ENCODE measurements at regions not wholly inside any gene's neighbourhood (a gene's known extent, or its start where the extent isn't known, plus 50 kb on each side); places are given as distances from the start of the nearest gene placed in this dataset.
A peak's percentile ranks its signal among the peaks of the same experiment; 100 is the strongest.

- H3K9me3 Mint-ChIP-seq, result no peaks in the 10 kb centered on the region
- H3K4me1 Mint-ChIP-seq, result peaks cover 55 to 69% (median 62%) of the 10 kb centered on the region in 3 donors
- H3K4me3 Mint-ChIP-seq, result peak overlapping the region; percentile 81 to 97 (median 96)
- peaks cover 10% of the 10 kb centered on the region for H3K36me3 Mint-ChIP-seq
- H3K27me3 Mint-ChIP-seq, result peaks cover 1% of the 10 kb centered on the region
- peak overlapping the region; percentile 82 to 99 (median 97) for H3K27ac Mint-ChIP-seq
These were observed 236.1 kb upstream of the PLEKHG7 start for GRCh38 chr12:92466391-92467305.

DNA sequence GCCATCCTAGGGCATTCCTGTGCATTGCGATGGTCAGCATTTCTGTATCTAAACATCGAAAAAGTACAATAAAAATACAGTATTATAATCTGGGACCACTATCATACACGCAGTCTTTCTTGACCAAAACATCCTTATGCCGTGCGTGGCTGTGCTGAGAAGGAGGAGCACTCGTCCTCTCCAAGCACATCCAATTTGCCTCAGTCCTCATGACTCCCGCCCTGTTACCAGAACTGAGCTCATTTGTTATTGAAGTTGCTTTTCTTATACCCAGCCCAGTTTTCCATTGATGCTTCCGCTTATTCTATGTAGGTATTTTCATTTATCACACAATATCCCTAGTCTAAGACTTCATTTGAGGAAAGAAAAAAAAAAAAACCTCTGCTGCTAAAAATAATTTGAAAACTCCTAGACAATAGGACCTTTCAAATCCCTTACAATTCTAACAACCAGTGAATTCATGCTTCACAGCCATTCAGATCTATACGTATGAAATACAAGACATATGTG lies 236.9 kb upstream of the PLEKHG7 start:
- H3K4me3 Mint-ChIP-seq, result peak overlapping the region; percentile 81 to 97 (median 96)
- H3K27me3 Mint-ChIP-seq, result peaks cover 1% of the 10 kb centered on the region
- peaks cover 57 to 68% (median 61%) of the 10 kb centered on the region in 3 donors for H3K4me1 Mint-ChIP-seq
- peaks cover 10% of the 10 kb centered on the region for H3K36me3 Mint-ChIP-seq
- no peaks in the 10 kb centered on the region for H3K9me3 Mint-ChIP-seq
- H3K27ac Mint-ChIP-seq, result peak overlapping the region; percentile 82 to 99 (median 97)

GRCh38 chr12:92464911-92465310 lies 237.9 kb upstream of the PLEKHG7 start:
- Mint-ChIP-seq H3K4me3 (peak overlapping the region; percentile 76 to 97 (median 82)), H3K27ac (peak overlapping the region; percentile 82 to 97 (median 95))

GRCh38 chr12:92463171-92463570 lies 239.6 kb upstream of the PLEKHG7 start:
- no peaks in the 10 kb centered on the region for H3K27me3 Mint-ChIP-seq
- H3K4me1 Mint-ChIP-seq, result peaks cover 58 to 64% (median 60%) of the 10 kb centered on the region in 3 donors
- H3K36me3 Mint-ChIP-seq, result no peaks in the 10 kb centered on the region
- H3K4me3 Mint-ChIP-seq, result peak overlapping the region in 3 of 4 donors; percentile 56 to 69 (median 60)
- H3K27ac Mint-ChIP-seq, result peak overlapping the region; percentile 53 to 91 (median 66)
- H3K9me3 Mint-ChIP-seq, result peaks cover 0 to 2% (median 0%) of the 10 kb centered on the region in 3 donors

More at GRCh38 chr12:92464911-92465310, 237.9 kb upstream of the PLEKHG7 start:
- Mint-ChIP-seq H3K27me3 (no peaks in the 10 kb centered on the region), H3K9me3 (no peaks in the 10 kb centered on the region), H3K4me1 (peaks cover 54 to 65% (median 62%) of the 10 kb centered on the region in 3 donors), H3K36me3 (peaks cover 5% of the 10 kb centered on the region)

DNA sequence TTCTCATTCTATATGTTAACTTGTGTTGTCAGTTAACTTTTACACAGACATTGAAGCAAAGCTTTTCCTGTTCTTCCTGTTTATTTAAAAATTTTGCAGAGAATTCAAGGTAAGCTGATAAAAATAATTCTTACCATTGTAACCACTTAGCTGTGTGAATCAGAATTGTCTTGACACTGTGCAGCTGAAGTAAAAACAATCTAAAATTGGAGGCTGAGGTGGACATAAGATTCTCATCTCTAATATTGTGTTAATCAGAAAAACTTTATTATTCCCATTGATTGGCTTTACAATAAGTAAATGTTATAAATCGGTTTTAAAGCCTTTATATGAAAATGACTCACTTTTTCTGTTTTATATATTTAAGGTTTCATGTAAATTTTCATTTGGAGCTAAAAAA lies 240.3 kb upstream of the PLEKHG7 start:
- Mint-ChIP-seq H3K27ac (peak overlapping the region; percentile 46 to 91 (median 53)), H3K4me3 (peak overlapping the region in 2 of 4 donors; percentile 10 to 34), H3K9me3 (peaks cover 0 to 2% (median 0%) of the 10 kb centered on the region in 3 donors)

GRCh38 chr12:92462049-92462448 lies 240.7 kb upstream of the PLEKHG7 start:
- H3K4me3 Mint-ChIP-seq, result peak overlapping the region in 2 of 4 donors; percentile 15 to 43

More for the DNA sequence above, 240.3 kb upstream of the PLEKHG7 start:
- Mint-ChIP-seq H3K4me1 (peaks cover 57 to 65% (median 65%) of the 10 kb centered on the region in 3 donors), H3K36me3 (no peaks in the 10 kb centered on the region), H3K27me3 (no peaks in the 10 kb centered on the region)

GRCh38 chr12:92459850-92460249 lies 242.9 kb upstream of the PLEKHG7 start:
- H3K4me1 Mint-ChIP-seq, result peaks cover 50 to 64% (median 52%) of the 10 kb centered on the region in 3 donors
- peaks cover 0 to 4% (median 0%) of the 10 kb centered on the region in 3 donors for H3K9me3 Mint-ChIP-seq
- peak overlapping the region in 1 of 3 donors; percentile 25 for H3K27ac Mint-ChIP-seq
- H3K27me3 Mint-ChIP-seq, result no peaks in the 10 kb centered on the region
- H3K36me3 Mint-ChIP-seq, result peaks cover 3% of the 10 kb centered on the region
- H3K4me3 Mint-ChIP-seq, result peak overlapping the region in 1 of 4 donors; percentile 31

More at GRCh38 chr12:92462049-92462448, 240.7 kb upstream of the PLEKHG7 start:
- Mint-ChIP-seq H3K9me3 (peaks cover 0 to 2% (median 0%) of the 10 kb centered on the region in 3 donors), H3K36me3 (no peaks in the 10 kb centered on the region), H3K4me1 (peaks cover 58 to 69% (median 65%) of the 10 kb centered on the region in 3 donors), H3K27me3 (no peaks in the 10 kb centered on the region), H3K27ac (peak overlapping the region; percentile 46 to 91 (median 53))

DNA sequence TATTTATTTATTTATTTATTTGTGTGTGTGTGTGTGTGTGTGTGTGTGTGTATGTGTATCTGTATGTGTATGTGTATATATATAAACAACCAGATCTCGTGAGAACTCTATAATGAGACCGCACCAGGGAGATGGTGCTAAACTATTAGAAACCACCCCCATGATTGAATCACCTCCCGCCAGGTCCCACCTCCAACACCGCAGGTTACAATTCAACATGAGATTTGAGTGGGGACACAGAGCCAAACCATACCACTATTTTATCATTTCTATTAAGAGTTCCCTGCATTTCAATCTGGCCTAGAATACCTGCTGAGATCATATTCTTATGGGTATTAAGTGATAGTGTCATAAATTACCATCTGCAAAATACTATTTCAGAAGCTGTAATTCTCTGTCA lies 243.8 kb upstream of the PLEKHG7 start:
- H3K4me1 Mint-ChIP-seq, result peaks cover 44 to 59% (median 45%) of the 10 kb centered on the region in 3 donors
- H3K4me3 Mint-ChIP-seq, result peak overlapping the region in 1 of 4 donors; percentile 60
- H3K36me3 Mint-ChIP-seq, result peaks cover 3% of the 10 kb centered on the region
- no peak overlapping the region for H3K27ac Mint-ChIP-seq
- H3K9me3 Mint-ChIP-seq, result peaks cover 0 to 4% (median 0%) of the 10 kb centered on the region in 3 donors
- no peaks in the 10 kb centered on the region for H3K27me3 Mint-ChIP-seq

DNA sequence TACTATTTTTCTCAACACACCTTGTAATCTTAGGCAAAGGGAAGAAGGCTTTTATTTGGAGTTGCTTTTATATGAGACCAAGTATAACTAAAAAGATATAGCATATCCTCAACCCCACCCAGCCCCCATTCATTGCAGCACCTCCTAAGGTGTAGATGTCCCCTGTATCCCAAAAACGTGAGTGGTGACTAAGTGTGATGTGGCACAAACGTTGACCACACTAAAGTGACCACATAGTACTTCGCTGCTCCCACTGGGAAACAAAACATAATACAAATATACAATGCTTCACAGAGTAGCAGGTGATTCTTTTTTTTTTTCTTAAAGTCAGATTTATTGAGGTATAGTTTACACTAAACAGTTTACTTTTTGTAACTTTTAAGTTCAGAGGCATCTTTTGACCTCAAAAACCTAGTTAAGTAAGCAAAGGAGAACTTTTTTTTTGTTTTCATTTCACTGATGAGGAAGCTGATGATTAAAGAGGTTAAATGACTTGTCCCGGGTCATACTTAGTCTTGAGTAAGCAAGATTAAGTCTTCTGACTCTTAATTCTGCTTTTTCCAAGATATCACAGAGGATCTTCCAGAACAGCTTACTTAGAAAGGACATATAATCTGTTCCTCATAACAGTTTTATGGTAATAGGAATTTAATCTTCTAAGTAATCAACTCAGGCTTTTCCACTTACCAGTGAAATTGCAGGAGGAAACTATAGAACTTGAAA lies 245.2 kb upstream of the PLEKHG7 start:
- no peaks in the 10 kb centered on the region for H3K27me3 Mint-ChIP-seq
- H3K4me3 Mint-ChIP-seq, result no peak overlapping the region
- H3K36me3 Mint-ChIP-seq, result peaks cover 3% of the 10 kb centered on the region
- peak overlapping the region in 2 of 3 donors; percentile 3 to 63 for H3K27ac Mint-ChIP-seq
- peaks cover 33 to 51% (median 34%) of the 10 kb centered on the region in 3 donors for H3K4me1 Mint-ChIP-seq
- H3K9me3 Mint-ChIP-seq, result peaks cover 0 to 4% (median 2%) of the 10 kb centered on the region in 3 donors

DNA sequence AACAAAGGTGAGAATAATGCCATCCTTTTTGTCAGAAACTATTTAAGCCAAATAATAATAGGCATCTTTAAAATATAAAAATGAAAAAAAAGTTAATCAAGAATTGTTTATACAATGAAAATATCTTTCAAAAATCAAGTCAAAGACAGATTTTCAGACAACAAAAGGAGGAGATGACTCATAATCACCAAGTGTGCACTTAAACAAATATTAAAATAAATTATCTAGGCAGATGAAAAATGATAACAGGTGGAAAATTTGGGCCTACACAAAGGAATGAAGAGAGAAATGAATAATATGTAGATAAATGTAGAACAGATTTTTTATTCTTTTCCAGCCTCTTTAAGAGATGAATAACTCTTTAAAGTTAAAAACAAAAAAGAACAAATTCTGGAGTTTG lies 250.0 kb upstream of the PLEKHG7 start:
- no peak overlapping the region for H3K4me3 Mint-ChIP-seq
- no peaks in the 10 kb centered on the region for H3K27me3 Mint-ChIP-seq
- peaks cover 0 to 12% (median 9%) of the 10 kb centered on the region in 3 donors for H3K9me3 Mint-ChIP-seq
- no peak overlapping the region for H3K27ac Mint-ChIP-seq
- peaks cover 7% of the 10 kb centered on the region for H3K36me3 Mint-ChIP-seq
- peaks cover 6 to 25% (median 11%) of the 10 kb centered on the region in 3 donors for H3K4me1 Mint-ChIP-seq

DNA sequence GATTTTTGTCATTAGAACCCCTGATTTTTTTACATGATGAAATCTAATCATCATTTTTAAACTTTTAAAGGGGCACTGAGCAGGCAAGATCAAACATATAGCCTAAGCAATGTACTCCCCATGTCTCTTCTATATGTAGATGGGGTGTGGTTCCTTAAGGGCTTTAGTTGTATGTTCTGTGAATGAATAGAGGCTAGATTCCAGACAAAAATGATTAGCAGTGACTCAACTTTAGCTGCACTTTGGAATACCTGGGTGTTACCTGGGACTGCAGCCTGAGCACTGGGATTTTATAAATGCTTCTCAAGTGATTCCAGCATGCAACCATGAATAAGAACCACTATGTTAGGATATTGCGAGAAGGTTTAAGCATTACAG lies 256.7 kb upstream of the PLEKHG7 start:
- H3K4me1 Mint-ChIP-seq, result peaks cover 49 to 65% (median 53%) of the 10 kb centered on the region in 3 donors
- H3K27ac Mint-ChIP-seq, result peak overlapping the region; percentile 98 to 99 (median 98)
- H3K36me3 Mint-ChIP-seq, result peaks cover 6% of the 10 kb centered on the region
- H3K9me3 Mint-ChIP-seq, result peaks cover 0 to 6% (median 1%) of the 10 kb centered on the region in 3 donors
- H3K27me3 Mint-ChIP-seq, result peaks cover 2% of the 10 kb centered on the region
- H3K4me3 Mint-ChIP-seq, result peak overlapping the region; percentile 71 to 90 (median 90)

DNA sequence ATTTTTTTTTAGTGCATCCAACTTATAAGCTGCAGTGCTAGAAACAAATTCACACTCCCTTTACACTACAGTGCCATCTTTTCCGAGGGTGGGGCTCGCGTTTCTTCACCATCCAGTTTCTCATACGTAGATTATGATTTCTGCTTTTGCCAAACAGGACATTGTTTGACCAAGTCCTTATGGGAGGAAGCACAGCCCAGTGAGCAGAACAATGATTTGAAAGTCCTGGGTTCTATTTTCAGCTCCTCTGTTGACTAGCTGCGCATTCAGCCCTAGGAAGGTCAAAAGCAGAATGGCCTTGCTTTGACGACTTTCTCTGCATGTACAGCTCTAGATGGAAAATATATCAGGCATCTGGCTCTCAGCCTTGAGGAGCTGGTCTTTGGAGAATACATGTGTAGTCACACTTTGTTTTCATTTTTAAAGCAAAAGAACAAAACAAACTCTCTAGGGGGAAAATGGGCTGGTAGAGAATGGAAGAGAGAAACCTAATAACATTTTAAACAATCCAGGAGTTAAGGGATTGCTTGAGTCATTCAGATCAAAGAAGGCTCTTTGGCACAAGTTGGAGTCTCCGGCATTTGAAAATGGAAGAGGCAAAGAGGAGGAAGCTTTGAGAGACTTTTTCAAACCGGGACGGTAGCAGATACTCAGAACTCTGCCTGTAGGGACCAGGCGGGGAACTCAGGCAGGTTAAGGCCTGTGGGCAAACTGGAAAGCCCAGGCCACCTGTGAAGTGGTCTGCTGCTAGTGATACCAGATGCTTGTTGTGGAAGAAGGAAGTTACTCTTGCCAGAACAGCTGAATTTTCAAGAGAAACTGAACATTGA lies 257.3 kb upstream of the PLEKHG7 start:
- Mint-ChIP-seq H3K4me3 (peak overlapping the region; percentile 71 to 90 (median 90)), H3K36me3 (peaks cover 9% of the 10 kb centered on the region), H3K27me3 (peaks cover 2% of the 10 kb centered on the region), H3K9me3 (peaks cover 0 to 4% (median 0%) of the 10 kb centered on the region in 3 donors), H3K4me1 (peaks cover 52 to 67% (median 55%) of the 10 kb centered on the region in 3 donors), H3K27ac (peak overlapping the region; percentile 98 to 99 (median 98))

GRCh38 chr12:92444763-92445162 lies 258.0 kb upstream of the PLEKHG7 start:
- Mint-ChIP-seq H3K27ac (peak overlapping the region; percentile 98 to 99 (median 98)), H3K36me3 (peaks cover 8% of the 10 kb centered on the region), H3K9me3 (peaks cover 0 to 3% (median 3%) of the 10 kb centered on the region in 3 donors), H3K4me3 (peak overlapping the region; percentile 71 to 90 (median 90)), H3K27me3 (peaks cover 2% of the 10 kb centered on the region), H3K4me1 (peaks cover 53 to 72% (median 57%) of the 10 kb centered on the region in 3 donors)

Data from IgD-negative memory B cell (primary cell).